Nephron progenitor cell (in vitro differentiated cells): ENCODE measurements at regions not wholly inside any gene's neighbourhood (a gene's known extent, or its start where the extent isn't known, plus 50 kb on each side); places are given as distances from the start of the nearest gene placed in this dataset.

Experiments
- DNase-seq: peaks from one replicate; pipeline ENCODE4 v3.0.0; 2021
- H3K27ac Mint-ChIP-seq: 2 replicates; pipeline ENCODE4 v1.8.0; 2021; ENCODE audit warnings: mild to moderate bottlenecking, moderate library complexity, mixed read lengths
- H3K27me3 Mint-ChIP-seq: 2 replicates; pipeline ENCODE4 v1.8.0; 2021; ENCODE audit warnings: mild to moderate bottlenecking, low read depth, mixed read lengths; ENCODE audit not compliant: poor library complexity
- H3K36me3 Mint-ChIP-seq: 2 replicates; pipeline ENCODE4 v1.8.0; 2021; ENCODE audit warnings: low read depth, mixed read lengths
- H3K4me1 Mint-ChIP-seq: 2 replicates; pipeline ENCODE4 v1.8.0; 2021; ENCODE audit warnings: mixed read lengths
- H3K4me3 Mint-ChIP-seq: 2 replicates; pipeline ENCODE4 v1.8.0; 2021; ENCODE audit warnings: mild to moderate bottlenecking, moderate library complexity, mixed read lengths
- H3K9me3 Mint-ChIP-seq: 2 replicates; pipeline ENCODE4 v1.8.0; 2021; ENCODE audit warnings: mild to moderate bottlenecking, moderate library complexity, mixed read lengths
- CTCF ChIP-seq: fragments of 200-600 bp; sonication (generic); IDR thresholded peaks from 2 replicates; pipeline ENCODE4 v1.5.0; 2021; ENCODE audit warnings: antibody characterized with exemption

- DNase-seq: no peak
Observed at GRCh38 chr2:180203972-180204371, 196.9 kb upstream of the CWC22 start.

GRCh38 chr2:180202467-180202951 is 195.4 kb upstream of the CWC22 start:
- H3K27me3 Mint-ChIP-seq: peaks cover 4% of the 10 kb centered on the region
- H3K27ac Mint-ChIP-seq: no peak overlapping the region
- no peak for DNase-seq
- H3K4me3 Mint-ChIP-seq: no peak overlapping the region
- no peak for TF ChIP-seq CTCF
- H3K4me1 Mint-ChIP-seq: no peaks in the 10 kb centered on the region
- H3K36me3 Mint-ChIP-seq: no peaks in the 10 kb centered on the region
- no peaks in the 10 kb centered on the region for H3K9me3 Mint-ChIP-seq

More at GRCh38 chr2:180203972-180204371, 196.9 kb upstream of the CWC22 start:
- no peaks in the 10 kb centered on the region for H3K9me3 Mint-ChIP-seq
- H3K4me3 Mint-ChIP-seq: no peak overlapping the region
- H3K27ac Mint-ChIP-seq: no peak overlapping the region
- no peaks in the 10 kb centered on the region for H3K4me1 Mint-ChIP-seq
- no peak for TF ChIP-seq CTCF
- no peaks in the 10 kb centered on the region for H3K36me3 Mint-ChIP-seq
- H3K27me3 Mint-ChIP-seq: peaks cover 11% of the 10 kb centered on the region

GRCh38 chr2:180196419-180196977 is 189.4 kb upstream of the CWC22 start:
- no peak for DNase-seq
- Mint-ChIP-seq H3K27ac (no peak overlapping the region), H3K4me3 (no peak overlapping the region), H3K4me1 (no peaks in the 10 kb centered on the region), H3K9me3 (peaks cover 3% of the 10 kb centered on the region), H3K36me3 (no peaks in the 10 kb centered on the region), H3K27me3 (peaks cover 4% of the 10 kb centered on the region)
- TF ChIP-seq CTCF: no peak

GRCh38 chr2:180195847-180196246 is 188.8 kb upstream of the CWC22 start:
- Mint-ChIP-seq H3K9me3 (peaks cover 3% of the 10 kb centered on the region), H3K4me3 (no peak overlapping the region), H3K4me1 (no peaks in the 10 kb centered on the region), H3K27me3 (peaks cover 4% of the 10 kb centered on the region), H3K36me3 (no peaks in the 10 kb centered on the region), H3K27ac (no peak overlapping the region)
- no peak for DNase-seq
- TF ChIP-seq CTCF: no peak

GRCh38 chr2:180191432-180192124 is 184.5 kb upstream of the CWC22 start:
- Mint-ChIP-seq H3K27me3 (no peaks in the 10 kb centered on the region), H3K27ac (no peak overlapping the region), H3K9me3 (peaks cover 3% of the 10 kb centered on the region)

More at GRCh38 chr2:180191432-180192124, 184.5 kb upstream of the CWC22 start:
- no peak overlapping the region for H3K4me3 Mint-ChIP-seq
- no peak for TF ChIP-seq CTCF
- no peaks in the 10 kb centered on the region for H3K4me1 Mint-ChIP-seq
- no peaks in the 10 kb centered on the region for H3K36me3 Mint-ChIP-seq
- DNase-seq: no peak
